ENCODE measurements at regions not wholly inside any gene's neighbourhood (a gene's known extent, or its start where the extent isn't known, plus 50 kb on each side); places are given as distances from the start of the nearest gene placed in this dataset.
A peak's percentile ranks its signal among the peaks of the same experiment; 100 is the strongest.
"Not testable (repeated sequence)": the region's sequence is repeated elsewhere in the genome, so short reads cannot be mapped to it uniquely, and the experiment has no call there.

DNA sequence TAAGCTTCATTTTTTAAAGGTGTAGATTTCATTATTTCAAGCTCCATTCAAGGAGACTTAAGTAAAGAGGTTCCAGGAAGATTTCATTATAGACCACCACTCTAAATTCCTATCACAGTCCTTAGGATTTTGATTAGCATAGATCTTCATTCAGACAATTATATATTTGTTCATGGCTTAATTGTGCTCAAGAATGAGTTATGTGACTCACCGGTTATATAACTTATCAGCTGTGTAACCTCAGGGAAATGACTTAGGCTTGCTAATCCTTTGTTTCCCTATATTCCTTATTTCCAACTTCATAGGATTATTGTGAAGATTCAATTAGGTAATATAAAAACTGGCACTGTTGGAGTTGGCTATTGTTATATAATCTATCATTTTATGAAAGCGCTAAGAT lies 632.8 kb upstream of the SPRY2 start:
- no peak for DNase-seq (ENCODE audit: low read depth, low spot score)

DNA sequence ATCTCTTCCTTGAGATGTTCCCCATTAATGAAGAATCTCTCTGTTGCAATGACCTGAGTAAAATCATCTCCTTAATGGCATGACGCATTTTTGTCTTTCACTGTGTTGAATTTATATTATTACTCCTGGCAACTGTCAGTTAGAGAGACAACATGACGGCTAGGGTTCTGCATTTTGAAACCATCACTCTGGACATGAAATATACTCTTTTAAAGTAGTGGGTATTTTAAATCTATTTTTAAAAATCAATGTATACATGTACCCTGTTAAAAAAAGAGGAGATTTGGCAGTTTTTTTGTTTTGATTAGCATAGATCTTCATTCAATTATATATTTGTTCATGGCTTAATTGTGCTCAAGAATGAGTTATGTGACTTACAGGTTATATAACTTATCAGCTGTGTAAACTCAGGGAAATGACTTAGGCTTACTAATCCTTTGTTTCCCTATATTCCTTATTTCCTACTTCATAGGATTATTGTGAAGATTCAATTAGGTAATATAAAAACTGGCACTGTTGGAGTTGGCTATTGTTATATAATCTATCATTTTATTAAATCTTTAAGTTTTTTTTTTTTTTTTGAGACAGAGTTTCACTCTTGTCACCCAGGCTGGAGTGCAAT lies 632.0 kb upstream of the SPRY2 start:
- no peak for DNase-seq (ENCODE audit: low read depth, low spot score)

DNA sequence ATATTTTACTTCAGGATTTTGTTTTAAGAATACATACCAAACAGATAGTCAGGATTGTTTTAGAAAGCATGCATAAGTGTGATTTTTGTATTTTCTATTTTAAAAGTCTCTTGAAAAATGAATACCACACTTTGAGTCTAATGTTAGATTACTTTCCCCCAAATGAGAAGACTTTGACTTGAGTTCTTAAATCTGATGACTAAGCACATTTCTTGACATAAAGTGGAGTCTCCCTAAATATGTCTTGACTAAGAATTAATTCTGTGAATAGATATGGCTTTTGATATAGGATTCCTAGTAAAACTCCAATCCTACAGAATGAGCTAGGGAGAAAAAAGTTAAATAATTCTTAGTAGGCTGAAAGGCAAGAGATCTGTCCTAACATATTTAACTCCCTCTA lies 624.2 kb upstream of the SPRY2 start:
- DNase-seq (ENCODE audit: low read depth, low spot score) = no peak

DNA sequence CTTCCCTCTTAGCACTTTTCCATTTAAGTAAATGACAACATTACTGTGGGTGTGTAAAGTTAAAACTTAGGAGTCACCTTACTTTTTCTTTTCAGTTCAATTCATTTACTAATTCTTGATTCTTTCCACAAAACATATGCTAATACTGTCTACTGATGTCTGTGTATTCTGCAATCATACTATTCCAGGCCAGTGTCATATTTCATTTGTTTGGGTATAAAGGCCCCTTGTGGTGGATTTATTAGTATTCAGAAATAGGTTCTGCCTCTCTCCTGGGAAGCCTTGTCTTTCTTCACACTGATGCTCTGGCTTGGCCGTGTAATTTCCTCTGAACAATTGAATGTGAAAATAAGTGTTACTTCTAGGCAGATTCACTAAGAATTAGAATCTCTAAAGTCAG lies 621.9 kb upstream of the SPRY2 start:
- no peak for DNase-seq (ENCODE audit: low read depth, low spot score)

DNA sequence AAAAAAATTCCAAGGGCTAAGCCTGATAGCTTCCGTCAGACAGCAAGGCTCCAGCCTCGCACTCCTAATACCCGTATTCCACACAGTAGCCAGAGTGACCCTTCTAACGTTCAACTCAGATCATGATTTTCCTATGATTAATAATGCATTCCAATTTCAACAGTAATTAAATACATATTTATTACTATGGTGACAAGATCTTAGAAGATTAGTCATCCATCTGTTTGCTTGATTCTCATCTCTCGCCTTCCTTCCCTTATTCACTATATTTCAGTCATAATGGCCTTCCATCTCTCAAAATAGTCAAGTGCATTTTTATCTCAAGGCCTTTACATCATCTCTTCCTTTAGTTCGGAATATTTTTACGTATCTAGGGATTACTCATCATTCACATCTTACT lies 621.2 kb upstream of the SPRY2 start:
- DNase-seq (ENCODE audit: low read depth, low spot score) = no peak

DNA sequence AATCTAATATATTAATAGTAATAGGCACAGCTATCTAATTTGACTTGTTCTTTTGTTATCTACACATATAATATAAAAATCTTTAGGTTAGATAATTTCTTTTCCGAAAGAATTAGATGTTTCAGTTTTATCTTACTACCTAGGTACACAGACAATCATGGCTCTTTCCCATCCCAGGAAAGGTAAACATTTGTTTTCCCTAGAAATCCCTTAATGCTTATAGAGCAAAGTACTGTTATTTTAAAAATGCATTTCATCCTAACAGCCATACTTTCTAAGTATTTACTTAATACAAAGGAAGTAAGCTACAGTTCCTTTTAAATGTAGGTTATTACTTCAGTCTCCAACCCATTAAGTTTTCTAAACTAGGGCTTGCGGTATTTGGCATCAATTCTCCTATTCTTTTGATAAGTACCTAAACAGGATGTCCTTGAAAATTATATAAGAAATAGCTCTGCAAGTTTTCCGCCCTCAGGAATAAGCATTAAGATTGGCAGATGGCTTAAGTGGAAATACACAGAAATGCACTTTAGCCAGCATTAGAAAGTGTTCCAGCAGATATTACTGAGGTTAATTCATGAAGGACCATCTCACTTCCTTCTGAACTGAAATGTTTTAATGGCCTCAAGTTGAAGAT lies 616.2 kb upstream of the SPRY2 start:
- DNase-seq (ENCODE audit: low read depth, low spot score) = no peak

DNA sequence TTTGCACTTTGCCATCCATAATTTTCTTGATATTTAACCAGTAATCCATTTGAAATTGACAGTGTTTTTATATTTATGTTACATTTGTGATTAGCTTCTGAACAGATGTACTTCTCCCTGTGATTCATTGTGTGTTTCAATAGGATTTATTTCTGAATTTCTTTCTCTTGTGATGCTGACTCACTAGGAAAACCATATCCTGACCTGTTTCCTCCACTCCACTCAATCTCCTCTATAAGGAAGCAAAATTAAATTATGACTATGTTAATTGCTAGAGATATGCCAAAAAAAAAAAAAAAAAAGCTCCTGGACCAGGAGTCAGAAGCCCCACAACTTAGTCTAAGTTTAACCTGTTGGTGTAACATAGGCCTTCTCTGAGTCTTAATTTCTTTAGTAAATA lies 614.6 kb upstream of the SPRY2 start:
- no peak for DNase-seq (ENCODE audit: low read depth, low spot score)

DNA sequence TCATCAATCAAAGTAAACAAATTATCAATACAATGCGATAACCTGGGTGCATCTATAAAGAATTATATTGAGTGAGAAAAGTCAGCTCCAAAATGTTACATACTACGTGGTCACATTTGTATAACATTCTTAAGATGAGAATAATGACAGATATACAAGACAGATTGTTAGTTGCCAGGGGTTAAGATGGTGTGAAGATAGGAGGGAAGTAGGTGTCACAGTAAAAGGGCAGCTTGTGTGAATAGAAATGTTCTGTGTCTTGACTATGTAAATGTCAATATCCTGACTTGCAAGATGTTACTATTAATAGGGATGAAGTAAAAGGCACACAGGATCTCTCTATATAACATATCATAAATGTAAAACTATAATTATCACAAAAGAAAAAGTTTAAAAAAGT lies 611.2 kb upstream of the SPRY2 start:
- DNase-seq (ENCODE audit: low read depth, low spot score) = no peak

DNA sequence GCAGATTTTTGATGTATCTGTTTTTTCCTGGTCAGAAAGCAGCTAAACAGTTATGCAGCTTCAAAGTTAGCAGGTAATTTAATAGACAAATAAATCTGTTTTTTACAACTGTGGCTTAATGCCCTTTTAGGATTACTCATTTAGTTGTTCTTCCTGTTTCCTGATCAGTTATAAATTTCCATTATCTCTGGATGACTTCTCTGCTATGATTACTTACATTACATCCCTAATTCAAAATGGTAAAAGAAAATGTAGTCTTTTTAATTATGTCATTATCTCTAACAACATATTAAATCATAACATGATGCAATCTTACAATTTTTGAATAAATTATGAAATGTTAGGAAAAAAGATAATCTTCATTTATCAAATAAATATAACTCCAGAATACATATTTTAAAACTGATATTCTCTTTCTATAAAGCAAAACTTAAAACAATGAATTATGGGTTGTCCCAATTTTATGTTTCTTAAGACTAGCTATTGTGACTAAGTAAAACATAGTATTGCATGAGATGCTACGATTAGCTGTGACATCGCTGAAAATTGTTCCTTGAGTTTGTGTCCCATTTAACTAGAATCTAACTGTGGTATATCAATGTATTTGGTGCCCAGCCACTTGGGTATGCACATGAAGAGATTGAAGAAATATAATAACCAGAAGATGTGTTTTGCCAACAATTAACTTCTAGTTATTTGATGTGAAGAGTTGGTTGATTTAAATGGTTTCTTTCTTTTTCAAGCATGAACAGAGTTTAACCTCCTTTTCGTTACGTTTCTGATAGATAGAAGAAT lies 605.3 kb upstream of the SPRY2 start:
- DNase-seq (ENCODE audit: low read depth, low spot score) = no peak

DNA sequence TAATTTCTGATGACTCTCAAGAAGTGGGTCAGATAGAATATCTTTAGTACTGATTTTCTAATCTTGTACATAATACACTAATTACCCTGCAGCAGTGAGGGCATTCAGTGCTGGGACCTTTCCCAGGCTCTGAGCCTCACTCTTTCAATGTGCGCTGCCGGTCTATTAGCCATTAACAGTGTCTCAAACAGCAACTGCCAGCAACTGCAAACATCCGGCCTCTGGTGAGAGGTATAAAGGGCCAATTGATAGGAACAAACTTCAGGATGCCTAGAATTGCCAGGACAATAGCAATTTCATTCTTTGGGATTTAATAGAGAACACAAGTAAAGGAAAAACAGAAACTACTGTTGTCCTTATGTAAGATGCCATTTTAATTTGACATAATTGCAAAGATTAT lies 604.4 kb upstream of the SPRY2 start:
- peak; percentile 15 for DNase-seq (ENCODE audit: low read depth, low spot score)

DNA sequence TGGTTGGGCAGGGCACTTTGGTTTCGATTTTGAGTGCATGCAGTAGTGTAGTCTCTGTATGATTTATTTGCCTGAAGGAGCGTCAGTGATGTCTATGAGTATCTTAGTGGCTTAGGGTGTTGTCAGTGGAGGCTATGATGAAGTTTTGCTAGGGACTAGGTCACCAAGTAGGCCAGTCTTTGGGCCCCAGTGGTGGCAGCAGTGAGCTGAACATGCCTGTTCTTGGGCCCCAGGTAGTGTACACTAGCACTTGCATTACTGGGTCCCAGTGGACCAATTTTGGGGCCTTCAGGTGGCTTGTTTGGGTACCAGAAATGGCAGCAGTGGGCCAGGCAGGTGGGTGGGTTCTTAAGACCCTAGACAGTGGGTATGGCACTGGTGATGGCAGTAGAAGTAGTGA lies 598.7 kb upstream of the SPRY2 start:
- peak; percentile 1 for DNase-seq (ENCODE audit: low read depth, low spot score)

DNA sequence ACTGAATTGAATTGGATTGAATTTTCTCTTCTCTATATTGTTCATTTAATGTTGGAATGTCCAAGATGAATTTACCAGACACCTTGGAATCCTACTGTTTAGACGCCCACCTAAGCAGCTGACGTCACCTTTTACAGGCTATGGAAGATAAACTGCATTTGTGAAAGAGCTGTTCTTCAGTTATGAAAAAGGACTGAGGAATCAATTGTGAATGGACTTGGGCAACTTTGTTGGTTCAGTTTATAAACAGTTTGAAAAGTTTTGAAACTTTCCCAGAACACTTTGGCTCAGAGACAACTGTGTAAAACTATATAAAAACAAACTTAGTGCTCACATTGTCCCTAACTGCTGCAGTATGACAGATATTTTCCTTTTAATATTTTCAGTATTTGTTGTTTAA lies 590.8 kb upstream of the SPRY2 start:
- DNase-seq (ENCODE audit: low read depth, low spot score) = no peak

DNA sequence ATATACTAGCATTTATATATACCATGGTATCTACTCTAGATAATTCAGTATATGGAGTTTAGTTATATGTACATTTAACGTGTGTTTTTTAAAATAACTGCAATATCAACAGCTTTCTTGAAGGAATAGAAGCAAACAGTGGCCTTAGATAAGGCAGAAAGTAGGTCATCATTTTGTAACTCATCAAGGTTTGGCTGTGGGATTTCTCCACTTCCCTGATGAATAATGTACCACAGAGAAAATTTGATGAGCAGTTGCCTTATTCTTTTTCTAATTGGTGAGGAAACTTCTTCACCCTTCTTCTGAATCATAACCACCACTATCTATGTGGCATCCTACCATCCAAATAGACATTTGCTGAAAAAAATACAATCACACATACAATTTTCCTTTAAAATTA lies 590.2 kb upstream of the SPRY2 start:
- DNase-seq (ENCODE audit: low read depth, low spot score) = no peak

DNA sequence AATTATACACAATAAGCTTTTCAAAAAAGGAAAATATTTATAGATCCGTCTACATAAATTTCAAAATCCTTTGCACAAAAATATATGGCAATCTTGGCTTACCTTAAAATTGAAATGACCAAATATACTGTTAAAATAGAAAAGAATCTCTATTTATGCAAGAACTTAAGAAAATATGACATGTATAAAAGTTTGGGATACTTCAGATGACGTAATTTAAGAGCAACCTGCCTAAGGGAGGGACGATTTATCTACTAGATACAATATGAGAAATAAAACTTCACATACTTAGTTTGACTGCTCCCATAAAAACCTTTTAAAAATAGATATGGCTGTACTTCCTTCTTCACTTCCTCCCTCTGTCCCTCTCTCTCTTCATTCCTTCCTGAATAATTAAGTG lies 587.3 kb upstream of the SPRY2 start:
- no peak for DNase-seq (ENCODE audit: low read depth, low spot score)

DNA sequence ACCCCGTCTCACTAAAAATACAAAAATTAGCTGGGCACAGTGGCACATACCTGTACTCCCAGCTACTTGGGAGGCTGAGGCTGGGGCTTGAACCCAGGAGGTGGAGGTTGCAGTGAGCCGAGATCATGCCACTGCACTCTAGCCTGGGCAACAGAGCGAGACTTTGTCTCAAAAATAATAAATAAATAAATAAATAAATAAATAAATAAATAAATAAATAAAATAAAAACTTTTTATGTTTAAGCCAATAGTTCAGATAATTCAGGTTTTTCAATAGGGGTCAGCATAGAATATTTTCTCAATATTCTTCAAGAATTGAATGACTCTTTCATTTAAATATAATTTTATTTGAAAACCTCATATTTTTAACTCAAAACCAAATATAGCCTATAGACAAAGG lies 585.1 kb upstream of the SPRY2 start:
- DNase-seq (ENCODE audit: low read depth, low spot score) = not testable (repeated sequence)

DNA sequence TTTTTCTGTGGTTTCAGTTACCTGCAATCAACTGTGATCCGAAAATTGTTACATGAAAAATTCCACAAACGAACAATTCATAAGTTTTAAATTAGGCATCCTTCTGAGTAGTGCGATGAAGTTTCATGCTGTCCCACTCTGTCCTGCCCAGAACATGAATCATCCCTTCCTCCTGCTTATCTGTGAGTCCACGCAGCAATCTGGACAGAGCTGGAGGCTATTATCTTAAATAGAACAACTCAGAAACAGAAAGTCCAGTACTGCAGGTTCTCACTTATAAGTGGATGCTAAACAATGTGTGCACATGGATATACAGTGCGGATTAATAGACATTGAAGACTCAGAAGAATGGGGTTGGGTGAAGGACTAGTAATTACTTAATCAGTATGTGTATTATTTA lies 583.7 kb upstream of the SPRY2 start:
- no peak for DNase-seq (ENCODE audit: low read depth, low spot score)

DNA sequence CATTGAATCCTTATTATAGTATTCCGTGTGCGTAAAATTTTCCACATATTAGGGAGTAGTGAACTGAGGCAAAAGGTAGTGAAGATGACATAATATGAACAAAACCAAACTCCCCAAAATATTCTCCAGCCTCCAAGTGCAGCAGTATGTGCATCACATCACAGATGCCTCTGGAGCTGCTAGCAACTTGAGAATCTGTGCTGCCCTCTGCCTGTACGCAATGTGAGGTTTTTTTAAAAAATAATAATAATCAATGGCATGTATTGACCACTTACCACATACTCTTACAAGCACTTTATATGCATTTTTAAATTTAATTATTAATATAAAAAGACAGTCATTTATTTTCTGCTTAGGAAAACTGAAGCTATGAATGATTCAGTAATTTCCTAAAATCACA lies 583.0 kb upstream of the SPRY2 start:
- no peak for DNase-seq (ENCODE audit: low read depth, low spot score)

DNA sequence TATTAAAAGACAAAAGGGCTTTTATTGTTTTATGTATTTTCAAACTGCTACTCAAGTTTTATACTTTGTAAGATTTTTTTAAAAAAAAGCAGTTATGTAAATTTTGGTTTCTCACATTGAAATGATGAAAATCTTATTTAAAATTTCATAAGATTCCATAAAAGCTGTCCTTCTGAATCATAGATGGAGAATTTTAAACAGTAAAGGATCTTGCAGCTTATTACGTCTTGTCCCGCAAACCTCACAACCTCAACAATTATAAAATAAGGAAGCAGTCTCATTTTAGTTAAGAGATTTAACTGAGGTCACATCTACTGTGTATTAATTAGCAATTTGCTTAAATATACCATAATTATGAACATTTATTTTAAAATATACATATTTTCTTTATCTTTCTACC lies 581.0 kb upstream of the SPRY2 start:
- DNase-seq (ENCODE audit: low read depth, low spot score) = no peak

DNA sequence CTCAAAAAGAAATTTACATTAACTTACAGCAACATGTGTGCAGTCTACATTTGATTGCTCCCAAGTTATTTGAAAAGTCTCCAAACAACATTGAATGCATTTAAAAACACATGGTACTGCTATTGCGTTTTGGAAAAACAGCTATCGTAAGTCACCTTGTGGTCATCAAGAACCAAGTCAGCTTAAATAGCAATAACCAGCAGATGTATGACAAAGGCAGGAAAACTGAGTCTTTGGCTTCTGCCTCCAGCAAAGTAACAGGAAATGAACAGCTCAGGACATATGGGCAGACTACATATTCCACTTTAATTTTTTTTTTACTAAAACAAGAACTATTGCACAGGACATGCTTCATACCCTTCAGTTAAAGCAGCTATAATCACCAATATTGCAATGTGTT lies 580.6 kb upstream of the SPRY2 start:
- no peak for DNase-seq (ENCODE audit: low read depth, low spot score)

DNA sequence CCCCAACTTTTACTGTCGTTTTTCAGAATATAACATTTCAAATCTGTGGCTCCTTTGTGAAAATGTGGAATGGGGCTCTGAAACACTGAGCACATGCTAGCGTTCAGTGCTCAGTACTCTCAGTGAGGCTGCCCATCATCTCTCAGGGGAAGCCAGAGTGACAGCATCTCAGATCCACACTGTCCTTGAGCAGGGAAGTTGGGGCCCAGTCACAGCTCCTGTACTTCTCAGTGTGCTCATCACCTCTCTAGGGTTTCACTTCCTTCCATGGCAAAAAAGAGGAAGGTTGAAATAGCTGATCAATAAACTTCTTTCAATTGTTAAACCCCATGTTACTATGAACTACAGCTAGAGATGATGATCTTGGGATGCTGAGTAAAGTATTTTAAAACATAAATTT lies 565.9 kb upstream of the SPRY2 start:
- DNase-seq (ENCODE audit: low read depth, low spot score) = no peak

DNA sequence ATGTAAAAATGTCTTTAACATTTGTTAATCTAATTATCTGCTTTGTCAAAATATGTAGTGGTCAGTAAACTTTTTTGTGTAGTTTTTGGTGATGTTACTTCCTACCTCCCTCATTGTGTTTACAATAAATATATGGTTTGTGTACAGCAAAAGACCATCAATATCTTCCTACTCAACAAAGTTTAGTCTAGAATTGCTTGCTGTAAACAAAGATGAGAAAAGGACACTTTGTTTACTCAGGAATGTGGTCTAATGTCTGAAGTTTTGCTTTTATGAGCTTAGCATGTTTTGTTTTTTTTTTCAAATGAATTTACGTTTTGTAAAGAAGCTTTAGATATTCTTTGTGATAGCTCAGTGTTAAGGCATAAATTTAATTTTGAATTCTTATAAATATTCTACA lies 563.5 kb upstream of the SPRY2 start:
- DNase-seq (ENCODE audit: low read depth, low spot score) = no peak

DNA sequence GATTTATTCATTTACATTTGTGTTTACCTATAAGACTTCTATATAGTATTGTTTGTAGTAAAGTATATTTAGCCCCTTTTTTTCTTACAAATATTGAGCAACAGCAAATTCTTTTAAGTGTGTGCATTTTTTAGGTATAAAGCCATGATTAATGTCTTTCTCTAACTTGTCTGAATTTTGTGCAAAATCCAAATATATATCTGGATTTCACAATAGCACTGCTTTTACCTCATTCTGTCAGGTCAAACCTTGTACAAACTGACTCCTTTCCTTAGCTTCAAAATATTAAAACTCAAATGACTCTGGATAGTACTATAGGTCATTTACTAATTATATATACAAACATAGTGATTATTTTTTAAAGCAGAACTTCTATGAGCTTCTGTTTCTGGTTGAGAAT lies 563.0 kb upstream of the SPRY2 start:
- no peak for DNase-seq (ENCODE audit: low read depth, low spot score)

DNA sequence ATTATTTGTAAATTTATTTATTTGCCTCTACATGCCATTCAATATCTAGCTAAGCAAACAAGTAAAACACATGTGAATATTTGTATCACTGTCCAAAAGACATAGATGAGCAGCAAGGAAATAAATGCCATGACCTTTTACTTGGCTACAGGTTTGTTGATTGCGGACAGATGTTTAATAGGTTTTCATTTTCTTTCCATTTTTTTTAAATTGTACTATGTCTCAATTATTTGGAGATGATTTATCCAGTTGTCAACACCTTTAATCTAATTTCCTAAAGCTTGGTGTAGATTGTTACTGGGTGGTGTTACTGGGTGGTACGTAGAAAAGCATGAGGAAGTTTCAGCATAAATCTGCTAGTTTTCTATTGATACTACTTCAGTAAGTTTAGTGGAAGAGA lies 560.6 kb upstream of the SPRY2 start:
- DNase-seq (ENCODE audit: low read depth, low spot score) = no peak
